ENCODE measurements at regions not wholly inside any gene's neighbourhood (a gene's known extent, or its start where the extent isn't known, plus 50 kb on each side); places are given as distances from the start of the nearest gene placed in this dataset.
A peak's percentile ranks its signal among the peaks of the same experiment; 100 is the strongest.

- no peak overlapping the region for H3K4me3 ChIP-seq (ENCODE audit: low read length)
- DNase-seq (ENCODE audit: low read depth, low spot score) = no peak
Measured at GRCh38 chr7:21070571-21071090, 283.9 kb upstream of the SP8 start.

GRCh38 chr7:21071561-21072501 is 285.1 kb upstream of the SP8 start:
- no peak for DNase-seq (ENCODE audit: low read depth, low spot score)
- H3K4me3 ChIP-seq (ENCODE audit: low read length) = no peak overlapping the region

GRCh38 chr7:21076054-21076453 is 289.4 kb upstream of the SP8 start:
- no peak overlapping the region for H3K4me3 ChIP-seq (ENCODE audit: low read length)
- DNase-seq (ENCODE audit: low read depth, low spot score) = no peak

GRCh38 chr7:21076574-21076973 is 289.9 kb upstream of the SP8 start:
- no peak overlapping the region for H3K4me3 ChIP-seq (ENCODE audit: low read length)
- DNase-seq (ENCODE audit: low read depth, low spot score) = no peak

DNA sequence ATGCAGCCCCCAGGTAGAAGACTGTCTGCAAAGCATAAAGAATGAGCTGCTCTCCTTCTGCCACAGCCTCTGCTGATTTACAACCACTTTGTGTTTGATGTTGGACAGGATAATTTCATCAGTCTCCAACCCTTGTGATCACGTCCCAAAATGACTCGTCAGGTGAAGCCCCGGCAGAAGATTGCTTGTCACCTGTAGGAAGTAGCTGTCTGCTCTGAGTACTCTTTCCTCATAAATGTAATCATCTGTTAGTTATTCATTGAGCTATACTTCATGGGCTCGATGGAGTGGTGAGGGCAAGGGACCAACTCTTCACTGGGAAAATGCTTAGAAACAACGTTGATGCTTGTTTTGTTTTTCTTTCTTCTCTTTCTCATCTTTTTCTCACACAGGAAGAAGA is 290.9 kb upstream of the SP8 start:
- DNase-seq (ENCODE audit: low read depth, low spot score) = no peak
- no peak overlapping the region for H3K4me3 ChIP-seq (ENCODE audit: low read length)

DNA sequence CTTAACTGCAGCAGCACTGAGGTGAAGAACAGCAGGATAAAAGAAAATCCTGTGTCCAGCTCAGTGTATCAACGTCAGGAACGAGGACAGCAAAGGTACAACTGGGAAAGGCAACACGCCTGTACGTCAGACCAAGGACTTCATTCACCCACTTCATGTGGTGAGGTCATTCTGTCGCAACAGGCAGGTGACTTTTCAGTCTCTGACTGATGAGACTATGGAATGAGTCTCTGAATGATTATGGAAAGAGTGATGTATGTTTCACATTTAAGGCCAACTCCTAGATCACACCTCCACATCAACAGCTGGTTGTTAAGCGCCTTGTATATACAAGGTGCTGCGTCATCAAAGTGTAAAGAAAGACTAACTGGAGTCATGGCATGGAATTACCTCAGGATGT is 297.6 kb upstream of the SP8 start:
- no peak for DNase-seq (ENCODE audit: low read depth, low spot score)

GRCh38 chr7:21086688-21087087 is 300.0 kb upstream of the SP8 start:
- no peak overlapping the region for H3K4me3 ChIP-seq (ENCODE audit: low read length)
- peak; percentile 83 for DNase-seq (ENCODE audit: low read depth, low spot score)

More for the DNA sequence above, 297.6 kb upstream of the SP8 start:
- no peak overlapping the region for H3K4me3 ChIP-seq (ENCODE audit: low read length)

GRCh38 chr7:21089653-21090052 is 303.0 kb upstream of the SP8 start:
- no peak for DNase-seq (ENCODE audit: low read depth, low spot score)

DNA sequence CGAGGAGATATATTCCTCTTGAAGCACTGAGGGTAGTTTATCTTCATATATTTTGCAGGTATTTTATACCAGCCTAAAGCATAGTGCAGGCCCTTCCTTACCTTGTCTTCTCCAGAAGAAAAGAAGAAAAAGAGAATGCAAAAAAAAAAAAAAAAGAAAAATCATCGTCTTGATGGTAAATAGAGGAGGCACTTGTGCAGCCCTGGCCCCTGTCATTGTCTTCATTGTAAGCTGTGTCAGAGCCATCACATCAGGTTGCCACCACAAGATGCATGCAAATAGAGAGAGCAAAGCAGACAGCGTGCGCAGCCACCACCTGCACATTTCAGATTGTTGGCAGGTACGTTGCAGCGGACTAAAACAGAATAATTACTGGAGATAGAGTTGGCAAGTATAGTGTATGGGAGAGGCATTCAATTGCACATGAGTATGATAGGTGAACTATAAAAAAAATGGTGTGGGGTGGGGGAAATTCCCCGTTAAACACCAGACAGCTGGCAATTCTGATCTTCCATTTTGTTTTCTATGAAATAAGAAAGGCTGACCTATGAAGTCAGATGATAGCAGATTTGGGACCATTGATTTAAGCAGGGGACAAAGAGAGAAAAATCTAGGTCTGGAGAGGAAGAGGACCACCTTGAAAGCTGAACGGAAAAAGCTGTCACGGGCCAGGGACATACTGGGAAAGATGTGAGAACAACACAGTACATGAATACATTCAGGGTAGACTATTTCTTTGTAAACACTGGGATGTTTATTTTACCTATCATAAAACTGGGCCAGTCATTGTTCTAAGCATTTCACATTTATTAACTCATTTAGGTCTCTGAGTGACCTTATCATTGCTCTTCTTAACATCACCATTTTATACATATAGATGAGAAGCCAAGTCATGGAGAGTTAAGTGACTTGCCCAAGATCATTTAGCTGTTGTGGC is 306.3 kb upstream of the SP8 start:
- H3K4me3 ChIP-seq (ENCODE audit: low read length) = no peak overlapping the region
- DNase-seq (ENCODE audit: low read depth, low spot score) = no peak

More at GRCh38 chr7:21089653-21090052, 303.0 kb upstream of the SP8 start:
- H3K4me3 ChIP-seq (ENCODE audit: low read length) = no peak overlapping the region

- H3K4me3 ChIP-seq (ENCODE audit: low read length) = no peak overlapping the region
- DNase-seq (ENCODE audit: low read depth, low spot score) = no peak
Measured at GRCh38 chr7:21094589-21094988, 307.9 kb upstream of the SP8 start.

- no peak for DNase-seq (ENCODE audit: low read depth, low spot score)
- no peak overlapping the region for H3K4me3 ChIP-seq (ENCODE audit: low read length)
Measured at GRCh38 chr7:21099432-21099831, 312.7 kb upstream of the SP8 start.

- H3K4me3 ChIP-seq (ENCODE audit: low read length) = no peak overlapping the region
- DNase-seq (ENCODE audit: low read depth, low spot score) = no peak
Measured at GRCh38 chr7:21099955-21100354, 313.3 kb upstream of the SP8 start.

- no peak overlapping the region for H3K4me3 ChIP-seq (ENCODE audit: low read length)
- DNase-seq (ENCODE audit: low read depth, low spot score) = no peak
Measured at GRCh38 chr7:21101541-21101940, 314.9 kb upstream of the SP8 start.

DNA sequence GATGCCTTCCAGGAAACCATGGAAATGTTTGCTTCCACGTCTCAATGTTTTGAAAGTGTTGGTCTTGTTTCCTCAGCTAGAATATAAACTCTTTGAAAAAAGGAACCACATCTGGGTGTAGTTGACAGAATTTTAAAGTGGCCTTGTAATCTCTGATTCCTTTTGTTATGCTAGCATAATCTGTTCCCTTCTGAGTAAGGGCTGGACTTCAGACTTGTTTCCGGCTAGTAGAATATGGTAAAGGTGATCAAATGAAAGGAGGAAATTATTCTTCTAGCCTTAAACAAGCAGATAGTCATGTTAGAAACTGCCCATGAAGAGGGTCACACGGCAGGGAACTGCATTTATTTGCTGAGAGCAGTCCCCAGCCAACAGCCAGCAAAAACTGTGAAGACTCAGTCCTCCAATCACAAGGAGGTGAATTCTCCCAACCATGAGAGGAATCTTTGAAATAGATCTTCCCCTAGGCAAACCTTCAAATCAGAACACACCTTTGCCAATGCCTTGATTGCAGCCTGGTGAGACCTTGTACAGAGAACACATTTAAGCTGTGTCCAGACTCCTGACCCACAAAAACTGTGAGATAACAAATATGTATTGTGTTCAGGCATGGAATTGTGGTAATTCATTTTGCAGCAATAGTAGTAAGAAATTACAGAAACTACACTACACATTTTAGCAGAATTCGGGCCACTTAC is 316.9 kb upstream of the SP8 start:
- no peak for DNase-seq (ENCODE audit: low read depth, low spot score)
- H3K4me3 ChIP-seq (ENCODE audit: low read length) = no peak overlapping the region

DNA sequence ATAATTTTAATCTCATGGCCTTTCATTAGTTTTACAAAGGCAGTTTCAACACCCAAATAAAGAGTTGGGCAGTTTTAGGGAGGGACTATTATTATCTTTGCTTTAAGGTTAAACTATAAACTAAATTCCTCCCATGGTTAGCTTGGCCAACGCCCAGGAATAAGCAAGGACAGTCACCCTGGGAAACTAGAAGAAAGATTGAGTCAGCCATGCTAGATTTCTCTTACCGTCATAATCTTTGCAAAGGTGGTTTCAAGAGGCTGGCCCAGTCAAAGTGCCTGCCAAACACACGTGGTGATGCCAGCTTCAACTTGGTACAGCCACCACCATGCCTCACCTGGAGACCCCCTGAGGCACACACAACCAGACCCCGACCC is 317.4 kb upstream of the SP8 start:
- DNase-seq (ENCODE audit: low read depth, low spot score) = no peak
- H3K4me3 ChIP-seq (ENCODE audit: low read length) = no peak overlapping the region

- H3K4me3 ChIP-seq (ENCODE audit: low read length) = no peak overlapping the region
- DNase-seq (ENCODE audit: low read depth, low spot score) = no peak
Measured at GRCh38 chr7:21106296-21106732, 319.6 kb upstream of the SP8 start.

- no peak for DNase-seq (ENCODE audit: low read depth, low spot score)
- no peak overlapping the region for H3K4me3 ChIP-seq (ENCODE audit: low read length)
Measured at GRCh38 chr7:21107101-21107500, 320.4 kb upstream of the SP8 start.

DNA sequence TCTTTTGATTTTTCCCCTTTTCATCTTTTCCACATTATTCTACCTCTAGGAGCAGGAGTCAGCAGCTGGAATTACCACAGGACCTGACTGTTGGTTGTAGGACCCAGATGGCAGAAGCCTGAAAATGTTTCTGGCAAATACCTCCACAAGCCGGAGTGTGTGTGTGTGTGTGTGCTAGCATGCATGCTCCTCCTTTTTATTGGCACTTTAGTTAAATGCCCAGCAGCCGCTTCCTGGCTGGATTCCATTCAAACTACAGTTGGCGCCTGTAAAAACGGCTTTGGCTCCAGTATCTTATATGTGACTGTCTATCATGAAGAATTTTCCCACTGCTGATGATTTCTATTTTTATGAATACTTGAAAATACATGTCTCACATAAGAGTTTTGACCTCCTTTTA is 319.7 kb upstream of the SP4 start:
- DNase-seq (ENCODE audit: low read depth, low spot score) = no peak
- H3K4me3 ChIP-seq (ENCODE audit: low read length) = no peak overlapping the region

All from Jurkat, Clone E6-1 (cell line).